ENCODE measurements at regions not wholly inside any gene's neighbourhood (a gene's known extent, or its start where the extent isn't known, plus 50 kb on each side); places are given as distances from the start of the nearest gene placed in this dataset.

- DNase-seq (ENCODE audit: low spot score), result no peak
These were observed 165.6 kb upstream of the TMCC3 start for GRCh38 chr12:94815958-94816357.

- DNase-seq (ENCODE audit: low spot score), result no peak
These were observed 165.1 kb upstream of the TMCC3 start for GRCh38 chr12:94815450-94815849.

DNA sequence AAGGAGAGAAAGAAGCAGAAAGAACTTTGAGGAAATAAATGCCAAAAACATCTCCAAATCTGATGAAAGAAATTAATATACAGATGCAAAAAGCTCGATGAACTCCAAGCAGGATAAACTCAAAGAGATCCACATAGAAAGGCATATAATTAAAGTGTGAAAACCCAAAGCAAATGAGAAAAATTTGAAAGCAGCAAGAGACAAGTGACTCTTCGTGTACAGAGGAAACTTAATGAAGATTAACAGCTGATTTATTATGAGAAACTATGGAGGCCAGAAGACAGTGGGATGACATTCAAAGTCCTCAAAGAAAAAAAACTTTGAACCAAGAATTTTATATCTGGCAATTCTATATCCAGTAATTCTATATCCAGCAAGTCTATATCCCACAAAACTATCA lies 163.0 kb upstream of the TMCC3 start:
- DNase-seq (ENCODE audit: low spot score), result no peak

DNA sequence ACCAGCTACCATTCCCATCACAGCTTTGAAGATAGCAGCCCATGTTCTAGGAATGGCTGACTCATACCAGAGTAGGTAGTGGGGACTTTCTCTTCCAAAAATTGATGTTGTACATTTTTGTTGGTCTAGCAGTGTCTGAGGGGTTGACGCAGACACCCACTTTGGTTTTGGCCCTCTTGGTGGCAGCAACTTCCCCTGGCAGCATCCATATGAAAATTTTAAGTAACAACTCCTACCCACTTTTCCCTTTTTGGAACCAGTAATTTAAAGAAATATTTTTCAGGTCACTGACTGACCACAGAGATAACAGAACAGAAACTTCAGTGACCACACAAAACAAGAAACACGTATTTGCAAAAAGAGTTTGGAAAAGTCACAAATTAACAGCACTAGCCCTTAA lies 162.0 kb upstream of the TMCC3 start:
- no peak for DNase-seq (ENCODE audit: low spot score)

DNA sequence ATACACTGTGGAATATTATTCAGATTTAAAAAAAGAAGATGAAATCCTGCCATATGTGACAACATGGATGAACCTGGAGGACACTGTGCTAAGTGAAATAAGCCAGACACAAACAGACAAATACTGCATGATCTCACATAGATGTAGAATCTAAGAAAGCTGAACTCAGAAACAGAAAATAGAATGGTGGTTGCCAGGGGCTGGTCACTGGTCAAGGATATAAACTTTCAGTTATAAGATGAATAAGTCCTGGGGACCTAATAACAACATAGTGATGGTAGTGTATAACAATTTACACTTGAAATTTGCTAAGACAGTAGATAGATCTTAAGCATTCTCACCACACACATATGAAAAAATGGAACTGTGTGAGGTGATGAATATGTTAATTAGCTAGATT lies 161.3 kb upstream of the TMCC3 start:
- no peak for DNase-seq (ENCODE audit: low spot score)

DNA sequence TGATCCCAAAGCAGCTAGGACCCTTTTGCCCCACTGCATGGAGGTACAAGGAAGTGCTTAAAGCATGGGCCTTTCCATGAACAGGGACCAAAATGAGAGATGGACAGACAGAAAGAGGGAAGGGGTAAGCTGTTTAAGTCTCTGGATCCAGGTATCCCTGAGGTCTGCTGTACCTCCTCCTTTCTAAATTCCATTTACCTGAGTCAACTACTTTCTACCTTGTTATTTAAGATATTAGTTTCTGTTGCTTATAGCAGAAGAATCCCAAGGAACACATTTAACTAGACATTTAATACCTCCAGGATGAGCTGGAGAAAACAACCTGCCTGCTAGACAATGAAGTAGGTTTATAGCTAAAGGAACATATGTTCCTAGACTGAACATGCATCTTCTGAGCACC lies 157.6 kb upstream of the TMCC3 start:
- no peak for DNase-seq (ENCODE audit: low spot score)

DNA sequence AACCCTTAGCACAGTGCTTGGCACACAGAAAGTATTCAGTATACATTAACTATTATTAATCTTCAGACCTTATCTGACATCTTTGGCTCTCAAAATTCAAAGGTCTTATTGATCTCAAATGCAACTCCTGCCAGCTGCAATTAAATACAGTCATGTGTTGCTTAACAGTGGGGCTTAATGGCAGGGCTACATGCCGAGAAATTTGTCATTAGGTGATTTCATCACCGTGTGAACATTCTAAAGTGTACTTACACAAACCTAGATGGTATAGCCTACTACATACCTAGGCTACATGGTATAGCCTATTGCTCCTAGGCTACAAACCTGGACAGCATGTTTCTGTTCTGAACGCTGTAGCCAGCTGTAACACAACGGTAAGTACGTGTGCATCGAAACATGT lies 156.3 kb upstream of the TMCC3 start:
- DNase-seq (ENCODE audit: low spot score), result no peak

DNA sequence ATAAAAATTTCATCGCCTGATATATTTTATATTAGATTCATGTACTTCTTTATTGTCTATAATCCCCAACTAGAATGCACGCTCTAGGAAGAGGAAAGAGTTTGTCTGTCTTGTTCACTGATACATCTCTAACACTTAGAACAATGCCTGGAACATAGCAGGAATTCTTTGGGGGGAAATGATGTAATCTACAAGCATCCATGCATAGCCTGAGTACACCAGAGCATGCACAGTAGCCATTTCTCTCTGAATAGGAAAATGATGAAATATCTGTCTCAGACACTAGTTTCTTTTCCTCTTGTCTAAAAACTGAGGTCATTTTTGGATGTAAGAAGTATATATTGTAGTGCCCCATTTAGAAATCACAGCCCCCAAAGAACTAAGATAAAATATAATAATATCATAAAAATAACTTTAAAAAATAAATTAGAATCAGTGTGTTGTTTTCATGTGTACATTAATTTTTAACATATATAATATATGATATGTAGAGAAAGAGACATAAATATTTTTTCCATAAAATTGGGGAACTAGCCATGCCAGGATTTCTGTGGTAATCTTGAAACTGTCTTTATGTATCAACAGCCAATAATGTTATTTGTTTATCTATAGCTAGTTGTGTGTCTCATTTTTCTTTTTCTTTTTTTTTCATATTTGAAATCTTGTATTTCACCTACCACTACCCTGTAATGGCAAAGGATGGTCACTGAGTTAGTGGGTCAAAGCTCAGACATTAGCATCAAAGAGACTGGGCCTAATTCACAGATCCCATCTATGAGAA lies 155.6 kb upstream of the TMCC3 start:
- DNase-seq (ENCODE audit: low spot score), result no peak

DNA sequence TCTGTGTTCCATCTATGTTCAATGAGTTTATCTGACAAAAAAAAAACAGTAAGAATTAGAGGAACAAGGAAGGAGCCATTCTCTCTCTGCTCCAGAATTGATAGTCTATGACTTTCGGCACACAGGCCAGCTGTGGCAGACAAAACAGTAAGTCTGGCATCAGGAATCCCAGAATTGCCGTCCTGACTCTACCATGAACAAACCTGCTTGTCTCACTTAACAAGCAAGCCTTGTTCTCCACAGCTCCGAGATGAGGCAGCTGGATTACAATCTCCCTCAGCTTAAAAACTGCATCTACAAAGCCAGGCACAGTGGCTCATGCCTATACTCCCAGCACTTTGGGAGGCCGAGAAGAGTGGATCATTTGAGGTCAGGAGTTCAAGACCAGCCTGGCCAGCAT lies 153.6 kb upstream of the TMCC3 start:
- DNase-seq (ENCODE audit: low spot score), result no peak

GRCh38 chr12:94802796-94803195 lies 152.4 kb upstream of the TMCC3 start:
- DNase-seq (ENCODE audit: low spot score), result no peak

DNA sequence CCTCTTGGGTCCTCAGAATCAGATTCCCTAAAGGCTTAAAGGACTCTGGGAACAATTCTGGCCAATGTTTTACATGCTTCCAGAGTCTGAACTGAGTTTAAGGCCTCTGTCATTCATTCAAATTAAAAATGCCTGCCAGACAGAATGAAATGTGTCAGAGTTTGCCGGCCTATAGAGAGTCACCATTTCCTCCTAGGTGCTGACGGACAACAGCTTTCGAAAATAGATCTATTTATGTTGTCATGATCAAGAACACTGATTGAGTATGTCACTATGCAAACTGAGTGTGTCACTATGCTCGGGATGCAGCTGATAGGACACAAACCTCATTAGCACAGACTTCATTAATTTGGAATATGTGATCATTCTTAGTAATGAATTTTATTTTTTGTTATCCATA lies 151.4 kb upstream of the TMCC3 start:
- no peak for DNase-seq (ENCODE audit: low spot score)

GRCh38 chr12:94799136-94799535 lies 148.8 kb upstream of the TMCC3 start:
- DNase-seq (ENCODE audit: low spot score), result no peak

DNA sequence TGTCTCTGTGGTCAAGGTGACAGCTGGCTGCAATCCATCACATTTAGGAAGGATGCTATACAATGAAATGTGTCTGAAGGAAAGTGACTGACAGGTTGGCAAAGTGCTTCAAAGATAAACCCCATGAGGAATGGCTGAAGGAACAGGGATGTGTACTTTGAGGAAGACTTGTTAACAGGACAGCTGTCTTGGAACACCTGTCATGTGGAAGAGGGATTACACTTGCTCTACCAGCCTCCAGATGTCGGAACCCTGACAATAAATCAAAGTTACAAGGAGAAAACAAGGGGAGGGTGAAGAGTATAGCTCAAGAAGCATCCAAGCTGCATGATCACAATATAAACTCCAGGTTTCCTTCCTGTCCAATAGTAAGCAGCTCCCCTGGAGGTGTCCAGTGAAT lies 147.8 kb upstream of the TMCC3 start:
- DNase-seq (ENCODE audit: low spot score), result no peak

DNA sequence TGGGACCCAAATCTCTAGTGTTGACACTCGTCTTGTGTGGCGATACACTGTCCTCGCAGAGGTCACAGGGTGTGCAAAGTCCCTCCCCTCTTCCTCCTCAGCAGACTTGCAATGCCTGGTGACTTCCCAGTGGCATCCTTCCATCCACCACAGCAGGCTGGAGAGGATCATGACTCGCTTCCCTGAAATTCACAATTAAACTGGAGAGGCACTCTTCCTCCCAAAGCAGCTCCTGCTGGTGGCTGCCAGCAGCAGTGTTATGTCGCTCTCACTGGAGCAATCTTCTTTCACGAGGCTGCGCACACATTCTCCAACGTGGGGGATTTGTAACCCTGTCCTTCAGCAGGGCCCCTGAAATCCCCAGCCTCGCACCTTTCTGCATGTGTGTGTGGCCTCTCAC lies 145.2 kb upstream of the TMCC3 start:
- DNase-seq (ENCODE audit: low spot score), result peak; percentile 35

GRCh38 chr12:94795044-94795443 lies 144.7 kb upstream of the TMCC3 start:
- no peak for DNase-seq (ENCODE audit: low spot score)

- DNase-seq (ENCODE audit: low spot score), result no peak
These were observed 142.8 kb upstream of the TMCC3 start for GRCh38 chr12:94793191-94793595.

GRCh38 chr12:94792693-94793092 lies 142.3 kb upstream of the TMCC3 start:
- no peak for DNase-seq (ENCODE audit: low spot score)

- DNase-seq (ENCODE audit: low spot score), result no peak
These were observed 141.6 kb upstream of the TMCC3 start for GRCh38 chr12:94791933-94792332.

- no peak for DNase-seq (ENCODE audit: low spot score)
These were observed 140.5 kb upstream of the TMCC3 start for GRCh38 chr12:94790825-94791224.

DNA sequence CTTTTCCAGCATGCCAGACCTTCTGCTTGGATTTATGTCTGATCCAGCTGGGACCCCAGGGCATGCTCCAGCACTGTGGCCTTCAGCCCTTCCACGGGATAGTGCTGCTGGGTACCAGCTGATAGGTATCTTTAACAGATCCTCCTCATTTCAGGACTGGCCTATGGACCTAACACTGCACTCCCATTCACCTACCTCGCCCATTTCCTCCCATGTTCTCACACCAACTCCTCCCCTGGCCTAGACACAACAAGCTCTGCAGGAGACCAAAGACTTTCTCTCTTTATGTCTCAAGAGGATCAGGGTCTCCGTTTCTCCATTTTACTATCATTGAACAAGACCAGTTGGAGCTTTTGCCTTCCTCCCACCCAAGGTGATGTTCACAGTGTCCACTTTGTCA lies 140.0 kb upstream of the TMCC3 start:
- DNase-seq (ENCODE audit: low spot score), result no peak

- DNase-seq (ENCODE audit: low spot score), result no peak
These were observed 139.3 kb upstream of the TMCC3 start for GRCh38 chr12:94789510-94790225.

- DNase-seq (ENCODE audit: low spot score), result no peak
These were observed 137.9 kb upstream of the TMCC3 start for GRCh38 chr12:94788298-94788697.

GRCh38 chr12:94786906-94787305 lies 136.5 kb upstream of the TMCC3 start:
- no peak for DNase-seq (ENCODE audit: low spot score)

GRCh38 chr12:94783862-94784261 lies 133.5 kb upstream of the TMCC3 start:
- DNase-seq (ENCODE audit: low spot score), result no peak

Measured in A172 (cell line).